Activated naive CD4-positive, alpha-beta T cell (primary cell): ENCODE measurements at regions not wholly inside any gene's neighbourhood (a gene's known extent, or its start where the extent isn't known, plus 50 kb on each side); places are given as distances from the start of the nearest gene placed in this dataset.

Source experiments
- DNase-seq, 4 experiments: peaks; one replicate each; lab custom pipeline; 2025; lab: John Stamatoyannopoulos, UW

DNA sequence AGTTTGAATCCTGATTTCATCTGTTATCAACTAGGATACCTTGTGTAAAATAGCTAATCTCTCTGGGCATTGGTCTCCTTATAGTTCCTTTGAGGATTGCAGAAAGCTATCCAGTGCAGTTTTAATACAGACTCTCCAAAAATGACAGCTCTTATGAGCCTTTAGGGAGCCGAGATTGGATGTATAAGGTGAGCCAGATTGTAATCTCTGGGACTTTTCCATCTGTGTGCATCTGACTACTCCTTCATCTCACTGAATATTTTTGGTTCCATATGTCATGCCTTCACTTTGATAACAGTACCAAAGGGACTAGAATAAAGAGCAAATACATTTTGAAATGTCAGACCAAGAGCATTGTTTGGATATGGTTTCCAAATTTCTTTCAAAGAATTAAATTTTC is 367.2 kb downstream of the TMEM232 start:
- no peak for DNase-seq

DNA sequence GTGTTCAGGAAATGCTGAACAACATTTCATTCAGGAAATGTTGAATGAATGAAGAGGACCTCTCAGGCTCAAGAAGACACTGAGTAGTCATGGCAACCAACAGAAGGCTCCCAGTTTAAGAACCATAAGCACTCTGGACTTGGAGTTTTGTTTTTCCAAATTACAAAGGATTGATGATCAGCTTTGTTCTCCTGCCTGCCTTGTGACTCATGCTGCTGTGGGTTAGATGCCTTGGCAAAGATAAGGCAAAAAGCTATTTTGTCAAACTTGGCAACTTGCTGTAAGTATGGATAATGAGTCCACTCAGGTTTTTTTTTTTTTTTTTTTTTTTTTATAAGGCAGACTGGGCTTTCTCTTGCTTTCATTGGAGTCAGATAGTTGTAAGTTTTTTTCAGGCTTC is 365.0 kb downstream of the TMEM232 start:
- DNase-seq = no peak

DNA sequence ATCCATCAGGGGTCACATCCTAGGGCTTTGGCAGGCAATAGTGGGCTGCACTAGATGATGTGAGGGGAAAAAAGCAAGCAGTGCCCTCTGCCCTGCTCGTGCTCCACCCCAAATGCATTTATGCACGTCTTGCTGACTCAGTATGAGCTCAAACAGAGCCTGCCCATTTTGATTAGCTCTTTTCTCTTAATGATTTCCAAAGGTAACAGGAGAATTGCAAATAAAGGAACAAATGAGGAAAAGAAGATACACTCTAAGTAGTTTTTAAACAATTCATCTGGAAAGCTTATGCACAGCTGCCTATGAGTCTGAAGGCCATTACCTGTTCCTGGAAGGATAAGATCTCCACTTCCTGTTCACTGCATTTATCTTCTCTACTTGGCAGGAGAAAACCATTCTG is 364.2 kb downstream of the TMEM232 start:
- DNase-seq = no peak

DNA sequence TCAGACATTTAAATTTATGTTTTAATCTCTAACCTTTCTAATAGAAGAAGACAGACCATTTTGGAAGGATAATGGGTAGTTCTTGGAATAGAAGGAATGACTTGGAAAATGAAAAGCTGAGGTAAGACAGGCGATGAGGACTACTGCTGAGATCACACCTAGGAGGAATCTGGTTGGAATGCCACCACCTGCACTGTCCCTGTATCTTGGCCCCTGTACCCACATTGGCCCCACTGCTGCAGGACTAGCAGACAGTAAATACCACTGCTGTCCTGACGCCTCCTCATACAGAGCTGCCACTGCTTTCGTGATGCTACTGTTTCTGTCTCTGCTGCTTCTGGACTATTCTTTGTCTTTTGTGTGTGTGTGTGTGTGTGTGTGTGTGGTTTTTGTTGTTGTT is 359.8 kb downstream of the TMEM232 start:
- DNase-seq = no peak
